ENCODE measurements at regions not wholly inside any gene's neighbourhood (a gene's known extent, or its start where the extent isn't known, plus 50 kb on each side); places are given as distances from the start of the nearest gene placed in this dataset.
A peak's percentile ranks its signal among the peaks of the same experiment; 100 is the strongest.

- no peaks in the 10 kb centered on the region for H3K36me3 ChIP-seq (ENCODE audit: control insufficient read depth in 2 of 2, insufficient read depth in 2 of 2, low read length in 2 of 2)
- no peaks in the 10 kb centered on the region for H3K27me3 ChIP-seq (ENCODE audit: control insufficient read depth in 2 of 2, insufficient read depth in 2 of 2, low read length in 2 of 2)
- H3K9ac ChIP-seq (ENCODE audit: low read depth in 1 of 2, low read length in 2 of 2), result no peak overlapping the region
- no peaks in the 10 kb centered on the region for H3K9me3 ChIP-seq (ENCODE audit: control insufficient read depth in 2 of 2, low read length in 2 of 2)
- H3K27ac ChIP-seq (ENCODE audit: low read depth in 2 of 2, low read length in 2 of 2), result no peak overlapping the region
- H3K4me1 ChIP-seq (ENCODE audit: control insufficient read depth in 2 of 2, insufficient read depth in 2 of 2, low read length in 2 of 2), result no peaks in the 10 kb centered on the region
- H3K4me3 ChIP-seq (ENCODE audit: low read length in 2 of 2), result no peak overlapping the region
Observed at GRCh38 chr14:65345266-65345665, 67.3 kb upstream of the FUT8 start.

GRCh38 chr14:65346474-65346873 lies 66.1 kb upstream of the FUT8 start:
- H3K4me3 ChIP-seq (ENCODE audit: low read length in 2 of 2), result no peak overlapping the region
- no peak overlapping the region for H3K27ac ChIP-seq (ENCODE audit: low read depth in 2 of 2, low read length in 2 of 2)
- no peaks in the 10 kb centered on the region for H3K36me3 ChIP-seq (ENCODE audit: control insufficient read depth in 2 of 2, insufficient read depth in 2 of 2, low read length in 2 of 2)
- H3K4me1 ChIP-seq (ENCODE audit: control insufficient read depth in 2 of 2, insufficient read depth in 2 of 2, low read length in 2 of 2), result no peaks in the 10 kb centered on the region
- H3K27me3 ChIP-seq (ENCODE audit: control insufficient read depth in 2 of 2, insufficient read depth in 2 of 2, low read length in 2 of 2), result no peaks in the 10 kb centered on the region
- no peaks in the 10 kb centered on the region for H3K9me3 ChIP-seq (ENCODE audit: control insufficient read depth in 2 of 2, low read length in 2 of 2)
- no peak overlapping the region for H3K9ac ChIP-seq (ENCODE audit: low read depth in 1 of 2, low read length in 2 of 2)

GRCh38 chr14:65346895-65347294 lies 65.6 kb upstream of the FUT8 start:
- Histone ChIP-seq H3K36me3 (ENCODE audit: control insufficient read depth in 2 of 2, insufficient read depth in 2 of 2, low read length in 2 of 2) (no peaks in the 10 kb centered on the region), H3K9me3 (ENCODE audit: control insufficient read depth in 2 of 2, low read length in 2 of 2) (no peaks in the 10 kb centered on the region), H3K4me1 (ENCODE audit: control insufficient read depth in 2 of 2, insufficient read depth in 2 of 2, low read length in 2 of 2) (no peaks in the 10 kb centered on the region), H3K9ac (ENCODE audit: low read depth in 1 of 2, low read length in 2 of 2) (no peak overlapping the region), H3K27me3 (ENCODE audit: control insufficient read depth in 2 of 2, insufficient read depth in 2 of 2, low read length in 2 of 2) (no peaks in the 10 kb centered on the region), H3K27ac (ENCODE audit: low read depth in 2 of 2, low read length in 2 of 2) (no peak overlapping the region), H3K4me3 (ENCODE audit: low read length in 2 of 2) (no peak overlapping the region)

GRCh38 chr14:65348137-65348536 lies 64.4 kb upstream of the FUT8 start:
- H3K9me3 ChIP-seq (ENCODE audit: control insufficient read depth in 2 of 2, low read length in 2 of 2), result no peaks in the 10 kb centered on the region
- H3K27ac ChIP-seq (ENCODE audit: low read depth in 2 of 2, low read length in 2 of 2), result no peak overlapping the region
- H3K27me3 ChIP-seq (ENCODE audit: control insufficient read depth in 2 of 2, insufficient read depth in 2 of 2, low read length in 2 of 2), result no peaks in the 10 kb centered on the region
- H3K9ac ChIP-seq (ENCODE audit: low read depth in 1 of 2, low read length in 2 of 2), result no peak overlapping the region
- no peak overlapping the region for H3K4me3 ChIP-seq (ENCODE audit: low read length in 2 of 2)
- no peaks in the 10 kb centered on the region for H3K36me3 ChIP-seq (ENCODE audit: control insufficient read depth in 2 of 2, insufficient read depth in 2 of 2, low read length in 2 of 2)
- peaks cover 0 to 3% of the 10 kb centered on the region in 2 donors for H3K4me1 ChIP-seq (ENCODE audit: control insufficient read depth in 2 of 2, insufficient read depth in 2 of 2, low read length in 2 of 2)

- H3K9me3 ChIP-seq (ENCODE audit: control insufficient read depth in 2 of 2, low read length in 2 of 2), result no peaks in the 10 kb centered on the region
- H3K4me3 ChIP-seq (ENCODE audit: low read length in 2 of 2), result no peak overlapping the region
- no peaks in the 10 kb centered on the region for H3K27me3 ChIP-seq (ENCODE audit: control insufficient read depth in 2 of 2, insufficient read depth in 2 of 2, low read length in 2 of 2)
- H3K27ac ChIP-seq (ENCODE audit: low read depth in 2 of 2, low read length in 2 of 2), result no peak overlapping the region
- H3K9ac ChIP-seq (ENCODE audit: low read depth in 1 of 2, low read length in 2 of 2), result no peak overlapping the region
- peaks cover 0 to 3% of the 10 kb centered on the region in 2 donors for H3K4me1 ChIP-seq (ENCODE audit: control insufficient read depth in 2 of 2, insufficient read depth in 2 of 2, low read length in 2 of 2)
- no peaks in the 10 kb centered on the region for H3K36me3 ChIP-seq (ENCODE audit: control insufficient read depth in 2 of 2, insufficient read depth in 2 of 2, low read length in 2 of 2)
Observed at GRCh38 chr14:65349100-65349499, 63.4 kb upstream of the FUT8 start.

GRCh38 chr14:65351493-65352194 lies 60.9 kb upstream of the FUT8 start:
- H3K4me1 ChIP-seq (ENCODE audit: control insufficient read depth in 2 of 2, insufficient read depth in 2 of 2, low read length in 2 of 2), result peaks cover 3% of the 10 kb centered on the region in 2 donors
- peak overlapping the region in 1 of 2 donors; percentile 24 for H3K9ac ChIP-seq (ENCODE audit: low read depth in 1 of 2, low read length in 2 of 2)
- no peaks in the 10 kb centered on the region for H3K9me3 ChIP-seq (ENCODE audit: control insufficient read depth in 2 of 2, low read length in 2 of 2)
- H3K4me3 ChIP-seq (ENCODE audit: low read length in 2 of 2), result no peak overlapping the region
- no peak overlapping the region for H3K27ac ChIP-seq (ENCODE audit: low read depth in 2 of 2, low read length in 2 of 2)
- no peaks in the 10 kb centered on the region for H3K27me3 ChIP-seq (ENCODE audit: control insufficient read depth in 2 of 2, insufficient read depth in 2 of 2, low read length in 2 of 2)
- no peaks in the 10 kb centered on the region for H3K36me3 ChIP-seq (ENCODE audit: control insufficient read depth in 2 of 2, insufficient read depth in 2 of 2, low read length in 2 of 2)

GRCh38 chr14:65352964-65353530 lies 59.5 kb upstream of the FUT8 start:
- Histone ChIP-seq H3K4me3 (ENCODE audit: low read length in 2 of 2) (no peak overlapping the region), H3K27me3 (ENCODE audit: control insufficient read depth in 2 of 2, insufficient read depth in 2 of 2, low read length in 2 of 2) (no peaks in the 10 kb centered on the region), H3K9ac (ENCODE audit: low read depth in 1 of 2, low read length in 2 of 2) (no peak overlapping the region), H3K4me1 (ENCODE audit: control insufficient read depth in 2 of 2, insufficient read depth in 2 of 2, low read length in 2 of 2) (peaks cover 3 to 5% of the 10 kb centered on the region in 2 donors), H3K27ac (ENCODE audit: low read depth in 2 of 2, low read length in 2 of 2) (peak overlapping the region; percentile 14 to 56), H3K36me3 (ENCODE audit: control insufficient read depth in 2 of 2, insufficient read depth in 2 of 2, low read length in 2 of 2) (no peaks in the 10 kb centered on the region), H3K9me3 (ENCODE audit: control insufficient read depth in 2 of 2, low read length in 2 of 2) (no peaks in the 10 kb centered on the region)

- H3K4me1 ChIP-seq (ENCODE audit: control insufficient read depth in 2 of 2, insufficient read depth in 2 of 2, low read length in 2 of 2), result peaks cover 3 to 5% of the 10 kb centered on the region in 2 donors
- H3K36me3 ChIP-seq (ENCODE audit: control insufficient read depth in 2 of 2, insufficient read depth in 2 of 2, low read length in 2 of 2), result no peaks in the 10 kb centered on the region
- no peak overlapping the region for H3K9ac ChIP-seq (ENCODE audit: low read depth in 1 of 2, low read length in 2 of 2)
- H3K9me3 ChIP-seq (ENCODE audit: control insufficient read depth in 2 of 2, low read length in 2 of 2), result no peaks in the 10 kb centered on the region
- H3K27me3 ChIP-seq (ENCODE audit: control insufficient read depth in 2 of 2, insufficient read depth in 2 of 2, low read length in 2 of 2), result no peaks in the 10 kb centered on the region
- H3K4me3 ChIP-seq (ENCODE audit: low read length in 2 of 2), result no peak overlapping the region
- H3K27ac ChIP-seq (ENCODE audit: low read depth in 2 of 2, low read length in 2 of 2), result peak overlapping the region in 1 of 2 donors; percentile 43
Observed at GRCh38 chr14:65354131-65354530, 58.4 kb upstream of the FUT8 start.

GRCh38 chr14:65354715-65355114 lies 57.8 kb upstream of the FUT8 start:
- H3K27me3 ChIP-seq (ENCODE audit: control insufficient read depth in 2 of 2, insufficient read depth in 2 of 2, low read length in 2 of 2), result no peaks in the 10 kb centered on the region
- no peaks in the 10 kb centered on the region for H3K36me3 ChIP-seq (ENCODE audit: control insufficient read depth in 2 of 2, insufficient read depth in 2 of 2, low read length in 2 of 2)
- H3K4me1 ChIP-seq (ENCODE audit: control insufficient read depth in 2 of 2, insufficient read depth in 2 of 2, low read length in 2 of 2), result peaks cover 3 to 5% of the 10 kb centered on the region in 2 donors
- H3K9ac ChIP-seq (ENCODE audit: low read depth in 1 of 2, low read length in 2 of 2), result no peak overlapping the region
- H3K27ac ChIP-seq (ENCODE audit: low read depth in 2 of 2, low read length in 2 of 2), result peak overlapping the region in 1 of 2 donors; percentile 43
- H3K4me3 ChIP-seq (ENCODE audit: low read length in 2 of 2), result no peak overlapping the region
- H3K9me3 ChIP-seq (ENCODE audit: control insufficient read depth in 2 of 2, low read length in 2 of 2), result no peaks in the 10 kb centered on the region

GRCh38 chr14:65356327-65356836 lies 56.1 kb upstream of the FUT8 start:
- Histone ChIP-seq H3K9ac (ENCODE audit: low read depth in 1 of 2, low read length in 2 of 2) (no peak overlapping the region), H3K9me3 (ENCODE audit: control insufficient read depth in 2 of 2, low read length in 2 of 2) (no peaks in the 10 kb centered on the region), H3K27ac (ENCODE audit: low read depth in 2 of 2, low read length in 2 of 2) (peak overlapping the region; percentile 27 to 57), H3K27me3 (ENCODE audit: control insufficient read depth in 2 of 2, insufficient read depth in 2 of 2, low read length in 2 of 2) (no peaks in the 10 kb centered on the region), H3K36me3 (ENCODE audit: control insufficient read depth in 2 of 2, insufficient read depth in 2 of 2, low read length in 2 of 2) (no peaks in the 10 kb centered on the region), H3K4me3 (ENCODE audit: low read length in 2 of 2) (no peak overlapping the region), H3K4me1 (ENCODE audit: control insufficient read depth in 2 of 2, insufficient read depth in 2 of 2, low read length in 2 of 2) (peaks cover 3 to 5% of the 10 kb centered on the region in 2 donors)
